ENCODE measurements at regions not wholly inside any gene's neighbourhood (a gene's known extent, or its start where the extent isn't known, plus 50 kb on each side); places are given as distances from the start of the nearest gene placed in this dataset.
A peak's percentile ranks its signal among the peaks of the same experiment; 100 is the strongest.
"Not testable (repeated sequence)": the region's sequence is repeated elsewhere in the genome, so short reads cannot be mapped to it uniquely, and the experiment has no call there.

DNA sequence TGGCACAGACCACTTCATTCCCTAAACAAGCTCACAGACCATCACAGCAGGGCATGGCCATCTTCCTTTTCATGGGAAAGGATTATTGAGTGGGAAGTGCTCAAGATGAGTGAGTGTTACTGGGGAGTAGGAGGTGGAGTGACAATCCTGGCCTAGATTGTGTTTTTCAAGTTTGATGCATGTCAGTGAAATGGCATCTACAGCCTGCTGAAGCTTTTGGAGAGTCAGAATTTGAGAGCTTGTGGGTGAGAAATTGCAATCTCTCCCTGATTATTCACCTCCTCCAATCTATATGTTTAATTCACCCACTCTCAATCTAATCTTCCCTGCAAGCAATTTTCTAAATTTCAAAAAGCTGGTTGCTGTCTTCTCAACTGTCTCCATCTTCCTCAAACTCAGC, 156.1 kb upstream of the G2E3 start:
- no peak overlapping the region for H3K27ac ChIP-seq
- FAIRE-seq (no peak), ATAC-seq (no peak), DNase-seq (ENCODE audit: low read depth in 1 of 2, low spot score in 1 of 2) (no peak)
- no peak overlapping the region for H3K4me3 ChIP-seq
- TF ChIP-seq JUNB (IDR thresholded peaks at IDR 0.05) (no peak), KDM5A (IDR thresholded peaks at IDR 0.05) (no peak), CEBPB (IDR thresholded peaks at IDR 0.05) (no peak), POLR2A (IDR thresholded peaks at IDR 0.05; ENCODE audit: low read length) (no peak), POLR2AphosphoS2 (conservative IDR thresholded peaks at IDR 0.05; ENCODE audit: low read length) (no peak), ZC3H11A (IDR thresholded peaks at IDR 0.05) (no peak), CTCF (IDR thresholded peaks at IDR 0.05) (no peak), RAD21 (conservative IDR thresholded peaks at IDR 0.05 in 1 of 2, IDR thresholded peaks at IDR 0.05 in 1 of 2) (no peak), NR3C1 (IDR thresholded peaks at IDR 0.05) (no peak), TP53 (CRISPR knock-in tag; IDR thresholded peaks at IDR 0.05) (no peak), NPAS2 (CRISPR knock-in tag; IDR thresholded peaks at IDR 0.05; ENCODE audit: borderline replicate concordance) (no peak), RFX5 (IDR thresholded peaks at IDR 0.05) (no peak), RARB (CRISPR knock-in tag; IDR thresholded peaks at IDR 0.05) (no peak), FOSB (CRISPR knock-in tag; IDR thresholded peaks at IDR 0.05) (no peak)
- TF ChIP-seq, protein P1, sequence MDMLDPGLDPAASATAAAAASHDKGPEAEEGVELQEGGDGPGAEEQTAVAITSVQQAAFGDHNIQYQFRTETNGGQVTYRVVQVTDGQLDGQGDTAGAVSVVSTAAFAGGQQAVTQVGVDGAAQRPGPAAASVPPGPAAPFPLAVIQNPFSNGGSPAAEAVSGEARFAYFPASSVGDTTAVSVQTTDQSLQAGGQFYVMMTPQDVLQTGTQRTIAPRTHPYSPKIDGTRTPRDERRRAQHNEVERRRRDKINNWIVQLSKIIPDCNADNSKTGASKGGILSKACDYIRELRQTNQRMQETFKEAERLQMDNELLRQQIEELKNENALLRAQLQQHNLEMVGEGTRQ (IDR thresholded peaks at IDR 0.05), result no peak
- TF ChIP-seq, protein P2, sequence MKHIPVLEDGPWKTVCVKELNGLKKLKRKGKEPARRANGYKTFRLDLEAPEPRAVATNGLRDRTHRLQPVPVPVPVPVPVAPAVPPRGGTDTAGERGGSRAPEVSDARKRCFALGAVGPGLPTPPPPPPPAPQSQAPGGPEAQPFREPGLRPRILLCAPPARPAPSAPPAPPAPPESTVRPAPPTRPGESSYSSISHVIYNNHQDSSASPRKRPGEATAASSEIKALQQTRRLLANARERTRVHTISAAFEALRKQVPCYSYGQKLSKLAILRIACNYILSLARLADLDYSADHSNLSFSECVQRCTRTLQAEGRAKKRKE (CRISPR knock-in tag; IDR thresholded peaks at IDR 0.05; ENCODE audit: low read depth), result no peak
- ChIA-PET CTCF (no interaction called here), POLR2A (no interaction called here)
- H3K4me1 ChIP-seq, result no peaks in the 10 kb centered on the region
- H3K4me2 ChIP-seq, result no peak overlapping the region
- no peaks in the 10 kb centered on the region for H3K9me3 ChIP-seq

- WGBS (ENCODE audit: missing lambda C conversion rate), result 41% methylated on average over 4 of the region's 4 CpGs
- H3K4me1 ChIP-seq, result no peaks in the 10 kb centered on the region
- no peak for ATAC-seq
- no peak overlapping the region for H3K27ac ChIP-seq
- no peak for DNase-seq (ENCODE audit: low read depth in 1 of 2, low spot score in 1 of 2)
- ChIA-PET POLR2A (no interaction called here), CTCF (no interaction called here)
- TF ChIP-seq, protein P2 (CRISPR knock-in tag; IDR thresholded peaks at IDR 0.05; ENCODE audit: low read depth), result no peak
- TF ChIP-seq REST (IDR thresholded peaks at IDR 0.05) (no peak), CEBPB (IDR thresholded peaks at IDR 0.05) (peak; percentile 92 to 94; a peak in 3 of 4 replicates), RCOR1 (IDR thresholded peaks at IDR 0.05; ENCODE audit: low read depth, low read length) (no peak)
- H3K9me3 ChIP-seq, result no peaks in the 10 kb centered on the region
- H3K4me3 ChIP-seq, result no peak overlapping the region
- no peak overlapping the region for H3K4me2 ChIP-seq
- FAIRE-seq, result no peak
Measured at GRCh38 chr14:30403791-30404190, 155.2 kb upstream of the G2E3 start.

GRCh38 chr14:30409508-30410015, 149.4 kb upstream of the G2E3 start:
- DNase-seq (ENCODE audit: low read depth in 1 of 2, low spot score in 1 of 2); ATAC-seq; FAIRE-seq; H3K27ac ChIP-seq; H3K9me3 ChIP-seq; H3K4me2 ChIP-seq; H3K4me1 ChIP-seq; POLR2A ChIA-PET; H3K4me3 ChIP-seq; CTCF ChIA-PET: not testable (repeated sequence)
- 13% methylated on average over 2 of the region's 2 CpGs for WGBS (ENCODE audit: missing lambda C conversion rate)
